ENCODE measurements at regions not wholly inside any gene's neighbourhood (a gene's known extent, or its start where the extent isn't known, plus 50 kb on each side); places are given as distances from the start of the nearest gene placed in this dataset.

GRCh38 chr6:81307651-81308214, 444.7 kb downstream of the TENT5A start:
- no peak for DNase-seq (ENCODE audit: low spot score)
- no TSS peak for BruUV-seq (replicated peaks)
- no peak for TF ChIP-seq CTCF (conservative IDR thresholded peaks at IDR 0.05; ENCODE audit: low read length)
- no peak for TF ChIP-seq EZH2phosphoT487 (IDR thresholded peaks at IDR 0.05; ENCODE audit: borderline replicate concordance, low read depth, low read length)
- Histone ChIP-seq H2AFZ (ENCODE audit: low read length) (no peak overlapping the region), H3K27ac (ENCODE audit: low read depth, low read length, poor library complexity, severe bottlenecking) (no peak overlapping the region), H3K36me3 (ENCODE audit: insufficient read depth, low read length) (no peaks in the 10 kb centered on the region), H3K9me3 (ENCODE audit: low read length) (no peaks in the 10 kb centered on the region), H4K20me1 (ENCODE audit: insufficient read depth, low read length) (no peaks in the 10 kb centered on the region), H3K9me2 (ENCODE audit: insufficient read depth, low read length) (no peaks in the 10 kb centered on the region), H3K4me2 (ENCODE audit: low read length) (no peak overlapping the region), H3K79me2 (ENCODE audit: insufficient read depth, low read depth, low read length) (no peaks in the 10 kb centered on the region), H3K4me3 (ENCODE audit: low read depth, low read length, poor library complexity, severe bottlenecking) (no peak overlapping the region), H3K4me1 (ENCODE audit: insufficient read depth, low read length, poor library complexity, severe bottlenecking) (no peaks in the 10 kb centered on the region)
- intact Hi-C loops (cut with micrococcal nuclease; ENCODE audit: unreplicated experiment) = no loop called here
- ChIA-PET POLR2A (interaction anchor here (0.7 kb wide), 1 partner anchor 12 kb away, joined by 3 read pairs; no protein-coding TSS in a partner anchor), CTCF (ENCODE audit: unreplicated experiment) (no interaction called here)

- CTCF ChIA-PET (ENCODE audit: unreplicated experiment) = no interaction called here
- no peak overlapping the region for H3K4me2 ChIP-seq (ENCODE audit: low read length)
- no peak for DNase-seq (ENCODE audit: low spot score)
- H3K9me2 ChIP-seq (ENCODE audit: insufficient read depth, low read length) = no peaks in the 10 kb centered on the region
- POLR2A ChIA-PET = interaction anchor here (0.6 to 0.7 kb wide), 3 partner anchors 62 to 265 kb away, joined by 3 to 6 read pairs (median 4); no protein-coding TSS in a partner anchor
- H3K4me1 ChIP-seq (ENCODE audit: insufficient read depth, low read length, poor library complexity, severe bottlenecking) = no peaks in the 10 kb centered on the region
- H3K9me3 ChIP-seq (ENCODE audit: low read length) = no peaks in the 10 kb centered on the region
- H4K20me1 ChIP-seq (ENCODE audit: insufficient read depth, low read length) = no peaks in the 10 kb centered on the region
- no peaks in the 10 kb centered on the region for H3K79me2 ChIP-seq (ENCODE audit: insufficient read depth, low read depth, low read length)
- H3K4me3 ChIP-seq (ENCODE audit: low read depth, low read length, poor library complexity, severe bottlenecking) = no peak overlapping the region
- no peak for TF ChIP-seq EZH2phosphoT487 (IDR thresholded peaks at IDR 0.05; ENCODE audit: borderline replicate concordance, low read depth, low read length)
- no peak for TF ChIP-seq CTCF (conservative IDR thresholded peaks at IDR 0.05; ENCODE audit: low read length)
- H2AFZ ChIP-seq (ENCODE audit: low read length) = no peak overlapping the region
- H3K36me3 ChIP-seq (ENCODE audit: insufficient read depth, low read length) = no peaks in the 10 kb centered on the region
- H3K27ac ChIP-seq (ENCODE audit: low read depth, low read length, poor library complexity, severe bottlenecking) = no peak overlapping the region
- intact Hi-C loops (cut with micrococcal nuclease; ENCODE audit: unreplicated experiment) = no loop called here
- no TSS peak for BruUV-seq (replicated peaks)
Measured at GRCh38 chr6:81304466-81304865, 448.0 kb downstream of the TENT5A start.

GRCh38 chr6:81300961-81301360, 451.5 kb downstream of the TENT5A start:
- TF ChIP-seq CTCF (conservative IDR thresholded peaks at IDR 0.05; ENCODE audit: low read length) (no peak), EZH2phosphoT487 (IDR thresholded peaks at IDR 0.05; ENCODE audit: borderline replicate concordance, low read depth, low read length) (no peak)
- Histone ChIP-seq H3K36me3 (ENCODE audit: insufficient read depth, low read length) (no peaks in the 10 kb centered on the region), H3K9me3 (ENCODE audit: low read length) (no peaks in the 10 kb centered on the region), H3K27ac (ENCODE audit: low read depth, low read length, poor library complexity, severe bottlenecking) (no peak overlapping the region), H3K9me2 (ENCODE audit: insufficient read depth, low read length) (no peaks in the 10 kb centered on the region), H3K4me2 (ENCODE audit: low read length) (no peak overlapping the region), H2AFZ (ENCODE audit: low read length) (no peak overlapping the region), H4K20me1 (ENCODE audit: insufficient read depth, low read length) (no peaks in the 10 kb centered on the region), H3K79me2 (ENCODE audit: insufficient read depth, low read depth, low read length) (no peaks in the 10 kb centered on the region), H3K4me3 (ENCODE audit: low read depth, low read length, poor library complexity, severe bottlenecking) (no peak overlapping the region), H3K4me1 (ENCODE audit: insufficient read depth, low read length, poor library complexity, severe bottlenecking) (no peaks in the 10 kb centered on the region)
- ChIA-PET POLR2A (no interaction called here), CTCF (ENCODE audit: unreplicated experiment) (no interaction called here)
- intact Hi-C loops (cut with micrococcal nuclease; ENCODE audit: unreplicated experiment) = no loop called here
- DNase-seq (ENCODE audit: low spot score) = no peak
- BruUV-seq (replicated peaks) = no TSS peak
